OCI-LY3 (cell line): ENCODE measurements at regions not wholly inside any gene's neighbourhood (a gene's known extent, or its start where the extent isn't known, plus 50 kb on each side); places are given as distances from the start of the nearest gene placed in this dataset.

Experiments
- CTCF ChIP-seq: fragments of 200-600, 300-600 bp; sonication (generic); IDR thresholded peaks from 2 replicates; pipeline ENCODE4 v1.5.1; 2014; ENCODE audit warnings: antibody characterized with exemption, low read length, low read depth
- EZH2phosphoT487 ChIP-seq: fragments of 200-600 bp; shearing (Covaris generic); IDR thresholded peaks from 2 replicates; pipeline ENCODE4 v1.6.1; 2018; ENCODE audit warnings: antibody characterized with exemption, mixed run types, low read depth

- TF ChIP-seq CTCF (no peak), EZH2phosphoT487 (no peak)
Observed at GRCh38 chr5:167634432-167634831, 657.0 kb upstream of the WWC1 start.
